Activated CD4-positive, CD25-positive, alpha-beta regulatory T cell treated with anti-CD3 and anti-CD28 coated beads, Interleukin-2, amount 50 U/mL, for 24 hours (primary cell): ENCODE measurements at regions not wholly inside any gene's neighbourhood (a gene's known extent, or its start where the extent isn't known, plus 50 kb on each side); places are given as distances from the start of the nearest gene placed in this dataset.
"Not testable (repeated sequence)": the region's sequence is repeated elsewhere in the genome, so short reads cannot be mapped to it uniquely, and the experiment has no call there.

Experiments used
- ATAC-seq, 2 donors: fragments of 150-1000 bp; cut with Tn5 transposase; one replicate each; pipeline ENCODE4 v1.10.0; 2021; ENCODE audit warnings: mild to moderate bottlenecking in 1 of 2, moderate library complexity in 1 of 2

DNA sequence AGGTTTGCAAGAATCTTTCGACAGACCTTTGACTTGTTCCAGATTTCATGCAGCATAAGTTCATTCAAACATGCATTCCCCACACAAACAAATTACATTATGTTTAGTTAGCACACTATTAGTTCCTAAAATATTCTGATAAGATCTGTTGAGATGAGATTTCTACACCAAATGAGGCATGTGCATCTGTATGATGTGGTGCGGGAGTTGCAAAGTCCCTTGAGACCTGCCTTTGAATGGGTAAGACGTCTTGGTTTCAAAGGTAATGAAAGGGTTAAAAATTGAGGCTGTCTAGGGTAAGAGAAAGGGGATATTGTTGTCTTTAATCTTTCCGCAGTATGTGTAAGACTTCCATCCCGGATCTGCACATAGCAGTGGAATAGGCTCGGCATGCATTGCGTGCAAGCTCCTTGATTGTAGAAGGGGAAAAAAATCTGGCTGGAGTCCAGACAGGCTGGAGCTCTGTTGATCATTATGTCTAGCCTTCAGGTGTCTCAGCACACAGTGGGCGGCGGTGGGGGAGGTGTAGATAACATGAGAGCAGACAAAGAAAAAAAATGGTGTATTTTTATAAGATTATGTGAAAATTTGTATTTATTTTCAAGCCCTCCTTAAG, 296.6 kb downstream of the PTPRC start:
- peak; percentile 14 to 18 for ATAC-seq

- no peak for ATAC-seq
These were observed 297.7 kb downstream of the PTPRC start for GRCh38 chr1:198936371-198937083.

DNA sequence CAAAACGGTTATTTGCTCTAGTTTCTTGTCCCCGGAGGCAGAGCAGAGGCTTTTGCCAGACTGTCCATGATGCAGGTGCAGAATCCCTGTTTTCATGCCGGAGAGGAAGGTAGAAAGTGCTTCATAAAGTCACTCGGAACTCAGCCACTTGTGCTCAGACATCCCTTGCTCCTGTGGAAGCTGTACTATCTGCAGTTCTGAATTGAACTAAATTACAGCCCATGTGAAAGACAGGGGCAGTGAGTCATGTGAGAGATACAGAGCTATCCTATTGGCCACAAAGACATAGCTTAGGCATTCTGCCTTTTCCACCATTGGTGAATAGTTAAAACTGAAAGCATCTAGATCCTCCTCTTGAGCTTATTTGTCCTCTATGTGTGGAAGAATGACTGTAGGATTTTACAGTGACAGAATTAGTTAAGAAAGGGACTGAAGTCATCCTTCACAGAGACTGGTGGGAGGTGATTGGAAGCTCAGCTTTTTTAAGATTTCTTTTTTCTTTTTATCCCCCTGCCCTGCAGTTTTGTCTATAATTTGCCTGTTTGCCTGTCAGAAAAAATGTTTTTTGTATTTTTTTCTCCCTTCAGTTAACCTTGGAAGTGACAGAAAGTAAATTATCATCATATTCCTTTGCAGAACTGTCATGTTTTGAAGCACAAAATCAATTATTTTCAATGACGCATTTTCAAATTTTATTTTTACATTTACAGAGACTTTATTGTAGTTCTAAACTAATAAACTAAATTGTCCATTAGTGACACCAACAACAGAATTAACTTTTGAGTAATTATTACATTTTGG, 298.6 kb downstream of the PTPRC start:
- ATAC-seq, result peak; percentile 94 to 95

DNA sequence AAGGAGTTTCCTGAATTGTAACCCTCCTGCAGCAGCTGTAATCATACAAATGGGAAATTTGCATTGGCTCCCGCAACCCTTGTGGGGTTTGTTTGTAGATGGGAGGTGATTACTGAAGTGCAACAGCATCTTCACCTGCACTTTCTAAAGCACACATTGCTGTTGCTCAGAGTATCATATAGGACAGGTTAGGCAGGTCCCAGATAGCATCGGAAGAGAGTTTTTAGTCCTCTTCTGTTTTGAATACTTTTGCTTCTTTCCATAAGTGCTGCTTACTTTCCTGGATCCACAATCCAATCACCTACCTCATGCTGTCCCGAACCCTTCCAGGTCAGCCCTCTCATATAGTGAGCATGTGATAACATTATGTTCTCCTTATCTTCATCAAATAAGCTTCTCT, 300.4 kb downstream of the PTPRC start:
- no peak for ATAC-seq

- ATAC-seq, result no peak
These were observed 301.1 kb downstream of the PTPRC start for GRCh38 chr1:198939956-198940355.

GRCh38 chr1:198942466-198942865, 303.6 kb downstream of the PTPRC start:
- no peak for ATAC-seq

GRCh38 chr1:198943484-198944187, 304.8 kb downstream of the PTPRC start:
- no peak for ATAC-seq

DNA sequence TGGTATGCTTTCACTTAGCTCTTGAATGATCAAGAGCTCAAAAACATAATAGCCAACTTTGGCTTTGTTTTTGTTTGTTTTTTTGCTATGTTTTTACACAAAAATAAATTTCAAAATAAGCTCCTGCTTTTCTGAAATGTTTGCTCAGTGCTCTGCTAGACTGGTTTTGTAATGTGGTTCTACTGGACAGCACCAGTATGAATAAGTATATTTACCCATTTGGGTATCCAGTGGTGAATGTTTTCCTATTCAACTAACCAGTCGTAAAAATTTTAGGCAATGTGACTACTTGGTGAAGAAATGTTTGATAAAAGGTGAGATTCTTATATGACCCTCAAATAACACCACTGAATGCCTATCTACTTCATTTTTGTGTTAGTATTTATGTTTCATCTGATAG, 308.6 kb downstream of the PTPRC start:
- no peak for ATAC-seq

DNA sequence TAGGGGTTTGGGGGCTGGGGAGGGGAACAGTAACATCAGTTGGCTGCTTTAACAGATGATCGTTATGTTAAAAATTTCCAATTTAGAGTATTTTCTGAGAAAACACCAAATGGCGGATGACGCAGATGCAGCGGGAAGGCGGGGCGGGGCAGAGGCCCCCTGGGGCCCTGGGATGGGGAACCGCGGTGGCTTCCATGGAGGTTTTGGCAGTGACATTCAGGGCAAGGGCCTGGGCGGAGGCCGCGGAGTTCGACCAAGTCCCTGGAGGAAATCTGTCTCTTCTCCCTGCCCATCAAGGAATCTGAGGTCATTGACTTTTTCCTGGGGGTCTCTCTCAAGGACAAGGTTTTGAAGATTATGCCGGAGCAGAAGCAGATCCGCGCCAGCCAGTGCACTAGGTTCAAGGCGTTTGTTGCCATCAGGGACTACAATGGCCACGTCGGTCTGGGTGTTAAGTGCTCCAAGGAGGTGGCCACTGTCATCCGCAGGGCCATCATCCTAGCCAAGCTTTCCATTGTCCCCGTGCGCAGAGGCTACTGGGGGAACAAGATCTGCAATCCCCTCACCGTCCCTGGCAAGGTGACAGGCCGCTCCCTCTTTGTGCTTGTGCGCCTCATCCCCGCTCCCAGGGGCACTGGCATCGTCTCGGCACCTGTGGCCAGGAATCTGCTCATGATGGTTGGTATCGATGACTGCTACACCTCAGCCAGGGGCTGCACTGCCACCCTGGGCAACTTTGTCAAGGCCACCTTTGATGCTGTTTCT, 310.2 kb downstream of the PTPRC start:
- no peak for ATAC-seq

- ATAC-seq, result no peak
These were observed 311.2 kb downstream of the PTPRC start for GRCh38 chr1:198950036-198950435.

GRCh38 chr1:198955085-198955484, 316.2 kb downstream of the PTPRC start:
- no peak for ATAC-seq

GRCh38 chr1:198957044-198957443, 318.2 kb downstream of the PTPRC start:
- no peak for ATAC-seq

DNA sequence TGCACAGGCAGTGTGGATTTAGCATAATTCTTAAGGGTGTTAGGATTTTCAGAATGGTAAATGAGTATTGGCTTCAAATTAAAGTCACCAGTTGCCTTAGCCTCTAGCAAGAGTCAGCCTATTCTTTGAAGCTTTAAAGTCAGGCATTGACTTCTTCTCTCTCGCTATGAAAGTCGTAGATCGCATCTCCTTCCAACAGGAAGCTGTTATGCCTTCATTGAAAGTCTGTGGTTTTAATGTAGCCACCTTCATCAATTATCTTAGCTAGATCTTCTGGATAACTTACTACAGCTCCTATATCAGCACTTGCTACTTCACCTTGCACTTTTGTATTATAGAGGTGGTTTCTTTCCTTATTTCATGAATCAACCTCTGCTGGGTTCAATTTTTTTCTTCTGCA, 320.2 kb downstream of the PTPRC start:
- ATAC-seq, result no peak

- ATAC-seq, result no peak
These were observed 320.8 kb downstream of the PTPRC start for GRCh38 chr1:198959676-198960075.

DNA sequence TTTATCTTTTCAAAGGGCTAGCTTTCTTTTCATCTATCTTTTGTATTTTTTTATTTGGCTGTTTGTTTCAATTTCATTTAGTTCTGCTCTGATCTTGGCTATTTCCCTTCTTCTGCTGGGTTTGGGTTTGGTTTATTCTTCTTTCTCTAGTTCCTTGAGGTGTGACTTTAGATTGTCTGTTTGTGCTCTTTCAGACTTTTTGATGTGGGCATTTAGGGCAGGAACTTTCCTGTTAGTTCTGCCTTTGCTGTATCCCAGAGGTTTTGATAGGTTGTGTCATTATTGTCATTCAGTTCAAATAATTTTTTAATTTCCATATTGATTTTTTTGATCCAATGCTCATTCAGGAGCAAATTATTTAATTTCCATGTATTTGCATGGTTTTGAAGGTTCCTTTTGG, 325.0 kb downstream of the PTPRC start:
- ATAC-seq, result not testable (repeated sequence)

DNA sequence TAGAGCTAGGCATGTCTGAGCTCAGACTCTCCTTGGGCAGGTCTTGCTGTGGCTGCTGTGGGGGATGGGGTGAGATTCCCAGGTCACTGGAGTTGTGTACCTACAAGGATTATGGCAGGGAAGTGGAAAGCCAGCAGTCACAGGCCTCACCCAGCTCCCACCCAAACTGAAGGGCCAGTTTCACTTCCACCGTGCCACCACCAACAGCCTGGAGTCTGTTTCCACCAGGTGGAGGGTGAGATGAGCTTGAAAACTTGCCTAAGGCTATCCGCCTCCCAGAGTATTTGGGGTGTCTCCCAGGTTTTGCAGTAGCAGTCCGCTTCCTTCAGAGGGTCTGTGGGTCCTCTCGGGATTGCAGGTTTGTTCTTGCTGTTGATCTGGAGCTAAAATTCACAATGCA, 327.7 kb downstream of the PTPRC start:
- ATAC-seq, result no peak

GRCh38 chr1:198967566-198967965, 328.7 kb downstream of the PTPRC start:
- peak; percentile 41 to 44 for ATAC-seq

DNA sequence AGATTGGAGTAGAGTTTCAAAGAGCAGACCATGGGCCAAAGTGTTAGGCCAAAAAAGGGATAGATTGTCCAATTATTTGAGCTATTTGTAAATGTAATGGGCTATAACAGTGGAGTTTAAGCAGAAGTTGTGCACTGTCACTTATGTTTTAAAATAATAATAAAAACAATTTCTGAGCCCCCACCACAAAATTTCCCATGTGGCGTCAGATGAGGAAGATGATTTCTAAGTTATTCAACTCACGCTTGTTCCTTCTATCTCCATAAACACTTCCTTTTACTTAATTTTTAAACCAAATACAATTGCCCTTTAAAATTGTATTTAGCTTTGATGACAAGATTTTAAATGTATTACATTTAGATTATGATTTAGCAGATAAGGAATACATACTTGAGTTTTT, 330.0 kb downstream of the PTPRC start:
- no peak for ATAC-seq

GRCh38 chr1:198969981-198970380, 331.1 kb downstream of the PTPRC start:
- no peak for ATAC-seq

DNA sequence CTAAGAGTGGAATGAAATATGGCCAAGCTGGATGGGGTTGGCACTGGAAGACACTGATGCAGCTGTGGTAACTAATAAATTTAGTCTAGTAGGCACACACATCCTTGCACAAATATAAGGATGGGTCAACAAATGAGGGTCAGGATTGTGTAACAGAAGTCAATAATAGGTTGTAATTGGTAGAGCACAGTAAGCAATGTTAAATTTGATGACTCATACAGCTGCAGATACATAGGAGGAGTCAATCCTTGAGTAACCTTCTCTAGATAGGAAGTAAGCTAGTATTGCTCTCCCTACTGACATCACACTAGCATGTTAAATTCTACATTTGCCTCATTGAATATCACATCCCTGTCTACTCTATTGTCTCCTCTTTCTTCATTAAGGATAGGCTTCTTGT, 332.1 kb downstream of the PTPRC start:
- no peak for ATAC-seq

DNA sequence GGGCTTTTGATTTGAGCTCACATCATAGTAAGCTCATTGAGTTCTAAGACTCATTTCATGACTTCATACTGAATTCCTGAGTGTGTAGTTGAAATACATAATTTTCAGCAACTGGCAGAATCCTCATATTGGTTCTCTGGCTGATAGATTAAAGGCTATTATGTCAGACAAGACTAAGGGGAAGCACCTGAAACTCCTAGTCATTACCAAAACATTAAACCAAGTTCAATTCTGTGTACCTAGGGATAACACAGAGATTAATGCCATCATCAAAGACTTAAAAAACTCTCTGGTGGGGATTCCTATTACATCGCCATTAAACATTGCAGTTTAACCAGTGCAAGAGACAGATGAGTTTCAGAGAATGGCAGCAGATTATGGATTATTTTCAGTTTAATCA, 339.1 kb downstream of the PTPRC start:
- ATAC-seq, result peak in 1 of 2 donors; percentile 20

GRCh38 chr1:198978523-198978922, 339.7 kb downstream of the PTPRC start:
- peak in 1 of 2 donors; percentile 41 for ATAC-seq
